Globus pallidus (tissue), 1 donor: ENCODE measurements at regions not wholly inside any gene's neighbourhood (a gene's known extent, or its start where the extent isn't known, plus 50 kb on each side); places are given as distances from the start of the nearest gene placed in this dataset.

Source experiments
- DNase-seq: peaks from one replicate; pipeline ENCODE4 v3.0.0-alpha.2; 2015; ENCODE audit warnings: low spot score

DNA sequence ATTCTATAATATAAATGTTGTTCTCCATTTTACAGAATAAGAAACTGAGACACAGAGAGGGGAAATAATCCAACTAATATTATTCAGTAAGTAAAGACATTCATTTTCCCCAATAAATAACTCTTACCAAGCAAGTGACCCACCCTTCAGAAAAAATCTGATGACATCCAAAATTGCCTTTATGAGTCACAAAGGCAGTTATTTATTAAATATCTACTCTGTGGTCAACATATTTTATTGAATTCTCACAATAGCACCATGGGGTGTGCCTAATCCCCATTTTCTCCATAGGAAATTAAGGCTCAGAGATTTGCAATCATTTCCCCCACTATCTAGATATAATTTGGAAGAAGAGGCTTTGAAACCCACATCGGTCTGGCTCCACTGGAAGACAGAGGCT, 161.5 kb upstream of the ISX start:
- DNase-seq: no peak

DNA sequence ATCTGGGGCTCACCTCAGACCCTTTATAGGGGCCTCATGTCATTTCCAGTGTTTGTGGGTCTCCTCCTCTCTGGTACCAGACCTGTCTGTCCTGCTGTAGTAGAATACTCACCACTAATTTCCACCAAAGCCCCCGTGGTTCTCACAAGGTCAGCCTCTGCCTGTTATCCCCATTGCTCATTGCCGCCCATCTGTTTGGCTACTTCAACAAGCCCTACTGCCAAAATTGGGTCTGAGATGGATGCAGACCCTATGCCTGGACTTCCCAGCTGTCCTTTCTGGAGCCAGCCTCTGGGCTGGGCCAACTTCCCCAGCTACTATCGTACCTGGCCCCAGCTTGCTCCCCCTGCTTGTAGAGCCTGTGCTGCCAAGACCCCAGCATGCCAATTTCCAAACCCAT, 152.1 kb upstream of the ISX start:
- DNase-seq: no peak

DNA sequence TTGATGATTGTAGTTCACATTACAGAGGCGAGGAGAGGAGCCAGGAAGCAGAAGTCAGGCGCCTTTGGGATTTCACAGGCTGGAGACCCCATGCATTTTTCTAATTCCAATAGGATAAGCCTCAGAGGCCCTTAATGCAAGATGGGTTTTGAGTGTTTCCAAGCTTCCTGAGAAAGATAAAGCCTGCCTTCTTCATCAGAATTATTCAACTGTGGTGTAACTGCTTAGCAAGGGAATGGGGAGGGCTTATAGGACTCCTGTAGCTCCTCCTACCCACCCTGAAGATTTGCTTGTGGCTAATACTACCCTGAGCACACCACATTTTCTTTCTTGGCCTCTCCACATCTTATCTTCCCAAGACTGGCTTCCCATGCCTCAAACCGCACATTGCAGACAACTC, 151.1 kb upstream of the ISX start:
- no peak for DNase-seq

DNA sequence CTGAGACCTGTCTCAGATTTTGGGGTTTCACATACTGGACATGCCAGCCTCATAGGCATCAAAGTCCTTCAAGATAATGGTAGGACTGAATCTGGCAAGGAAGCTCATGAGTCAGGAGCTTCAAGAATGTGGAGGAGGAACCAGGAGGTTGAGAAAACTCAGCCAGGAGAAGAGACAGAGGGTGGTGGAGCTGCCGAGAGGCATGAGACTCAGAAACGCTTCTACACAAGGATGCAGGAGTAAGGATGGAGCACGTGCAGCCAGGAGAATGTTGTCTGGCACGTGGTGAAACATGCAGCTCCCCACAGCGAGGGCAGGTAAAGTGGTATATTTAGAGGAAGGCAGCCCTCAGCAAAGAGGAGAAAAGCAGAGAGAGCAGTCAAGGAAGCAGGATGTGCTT, 148.7 kb upstream of the ISX start:
- DNase-seq: no peak

DNA sequence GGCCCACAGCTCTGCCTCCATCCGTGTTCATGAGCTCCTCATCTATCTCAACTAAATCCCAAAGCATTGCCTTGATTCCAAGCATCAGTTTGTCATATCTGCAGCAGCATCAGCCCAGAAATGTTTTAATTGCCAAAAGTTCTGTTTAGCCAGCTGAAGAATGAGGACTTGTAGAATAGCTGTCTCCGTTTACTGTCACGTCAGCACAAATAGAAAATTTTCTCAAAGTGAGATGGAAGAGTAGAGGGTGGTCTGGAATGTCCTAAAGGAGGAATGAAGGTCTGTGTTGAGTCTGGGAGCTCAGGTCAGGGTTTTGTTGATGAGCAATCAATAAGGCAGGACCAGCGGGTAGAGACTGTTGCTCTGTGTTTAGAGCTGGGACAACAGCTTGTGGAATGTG, 134.9 kb upstream of the ISX start:
- DNase-seq: no peak

DNA sequence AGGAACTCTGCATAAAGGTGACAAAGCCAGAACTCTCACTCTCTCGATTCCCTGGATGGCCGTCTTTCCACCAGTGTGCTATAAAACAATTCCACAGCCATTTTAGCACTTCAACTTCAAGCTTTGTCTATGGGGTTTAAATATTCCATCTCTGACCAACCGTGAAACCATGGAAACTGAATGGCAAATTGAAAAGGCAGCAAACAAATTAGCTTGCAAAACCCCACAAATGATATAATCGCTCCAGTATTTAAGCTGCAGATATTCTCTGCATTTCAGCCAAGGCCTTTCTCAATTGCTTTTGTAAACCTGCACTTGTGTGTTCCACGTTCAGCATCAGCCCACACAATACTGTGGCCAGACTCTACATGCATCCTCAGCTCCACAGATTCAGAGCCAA, 131.7 kb upstream of the ISX start:
- DNase-seq: no peak

DNA sequence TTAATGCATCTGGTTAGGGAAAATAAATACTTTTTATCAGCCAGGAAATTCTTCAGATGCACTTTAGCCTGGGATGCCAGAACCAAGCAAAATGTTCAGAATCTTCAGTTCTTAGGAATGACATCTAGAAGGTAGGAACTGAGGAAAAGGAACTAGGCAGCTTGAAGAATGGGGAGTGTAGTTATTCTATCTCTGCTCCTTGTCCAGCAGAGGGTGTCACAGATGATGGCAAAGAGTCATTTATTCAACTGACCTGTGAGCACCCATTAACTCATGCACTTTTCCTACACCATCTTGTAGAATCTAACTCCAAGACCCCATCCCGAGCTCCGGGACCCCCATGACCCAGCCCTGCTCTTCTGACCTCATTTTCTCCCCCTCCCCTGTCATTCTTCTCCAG, 122.1 kb upstream of the ISX start:
- no peak for DNase-seq

DNA sequence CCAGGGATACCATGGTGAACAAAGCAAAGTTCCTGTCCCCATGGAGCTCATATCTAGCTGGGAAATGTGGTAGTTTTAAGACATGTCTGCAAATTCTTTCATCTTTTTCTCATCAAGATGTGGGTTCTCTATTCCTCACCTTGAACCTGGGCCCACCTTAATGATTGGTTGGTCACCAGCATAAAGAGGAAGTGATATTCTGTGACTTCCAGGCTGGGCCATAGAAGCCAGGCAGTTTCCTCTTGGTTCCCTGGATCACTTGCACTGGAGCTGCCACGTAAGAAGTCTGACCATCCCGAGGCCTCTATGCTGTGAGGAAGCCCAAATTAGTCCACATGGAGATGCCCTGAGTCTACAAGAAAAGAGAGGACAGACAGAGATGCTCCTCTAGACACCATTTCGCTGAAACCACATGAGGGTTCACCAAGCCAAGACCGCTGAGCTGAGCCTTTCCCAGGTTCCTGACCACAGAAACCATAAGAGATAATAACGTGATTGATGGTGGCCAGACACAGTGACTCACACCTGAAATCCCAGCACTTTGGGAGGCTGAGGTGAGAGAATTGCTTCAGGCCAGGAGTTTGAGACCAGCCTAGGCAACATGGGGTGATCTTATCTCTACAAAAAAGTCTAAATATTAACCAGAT, 119.5 kb upstream of the ISX start:
- no peak for DNase-seq

DNA sequence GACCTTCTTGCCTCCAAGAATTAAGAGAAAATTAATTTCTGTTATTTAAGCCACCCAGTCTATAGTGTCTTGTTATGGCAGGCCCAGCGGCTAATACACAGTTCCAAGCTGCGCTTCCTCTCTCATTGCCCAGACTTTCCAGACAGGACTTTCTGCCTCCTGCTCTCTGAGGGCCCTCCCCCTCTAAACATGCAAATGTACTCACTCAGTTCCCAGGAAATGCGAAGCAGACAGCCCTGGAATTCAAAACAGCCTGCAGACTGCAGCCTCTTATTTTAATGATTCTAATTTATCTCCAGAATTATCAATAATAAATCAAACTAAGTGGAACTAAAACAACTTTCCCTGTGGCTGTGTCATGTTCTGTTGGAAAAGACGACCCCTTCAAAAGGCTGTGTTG, 115.5 kb upstream of the ISX start:
- DNase-seq: no peak

DNA sequence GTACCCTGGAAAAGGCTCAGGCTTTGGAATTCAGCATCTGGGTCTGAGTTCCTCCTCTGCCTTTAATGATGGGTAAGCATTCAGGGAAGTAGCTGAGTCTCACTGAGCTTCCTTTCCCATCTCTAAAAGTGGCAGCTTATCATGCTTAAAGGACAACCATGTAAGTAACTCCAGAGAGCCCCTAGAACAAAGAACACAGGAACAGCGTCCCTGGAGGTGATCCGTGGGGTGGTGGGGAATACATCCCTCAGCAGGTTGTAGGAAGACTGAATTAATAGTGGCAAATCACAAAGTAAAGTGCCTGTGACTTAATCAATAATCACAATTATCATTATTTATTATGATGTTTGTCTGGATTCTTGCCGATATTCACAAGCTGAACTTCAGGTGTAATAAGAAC, 114.7 kb upstream of the ISX start:
- DNase-seq: no peak

DNA sequence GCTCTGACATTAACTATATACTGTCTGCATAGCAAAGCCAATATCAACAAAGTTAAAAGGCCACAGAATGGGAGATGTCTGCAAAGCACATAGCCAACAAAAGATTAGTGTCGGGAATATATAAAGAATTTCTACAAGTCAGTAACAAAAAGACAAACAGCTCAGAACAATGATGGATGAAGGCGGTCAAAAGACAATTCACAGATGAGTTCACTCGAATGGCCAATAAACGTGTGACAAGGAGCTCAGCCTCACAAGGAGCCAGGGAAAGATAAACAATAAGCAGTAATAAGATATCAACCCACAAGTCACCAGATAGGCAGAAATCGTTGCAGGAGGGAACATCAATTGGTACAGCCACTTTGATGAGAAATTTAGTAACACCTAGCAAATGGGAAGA, 106.0 kb upstream of the ISX start:
- no peak for DNase-seq

DNA sequence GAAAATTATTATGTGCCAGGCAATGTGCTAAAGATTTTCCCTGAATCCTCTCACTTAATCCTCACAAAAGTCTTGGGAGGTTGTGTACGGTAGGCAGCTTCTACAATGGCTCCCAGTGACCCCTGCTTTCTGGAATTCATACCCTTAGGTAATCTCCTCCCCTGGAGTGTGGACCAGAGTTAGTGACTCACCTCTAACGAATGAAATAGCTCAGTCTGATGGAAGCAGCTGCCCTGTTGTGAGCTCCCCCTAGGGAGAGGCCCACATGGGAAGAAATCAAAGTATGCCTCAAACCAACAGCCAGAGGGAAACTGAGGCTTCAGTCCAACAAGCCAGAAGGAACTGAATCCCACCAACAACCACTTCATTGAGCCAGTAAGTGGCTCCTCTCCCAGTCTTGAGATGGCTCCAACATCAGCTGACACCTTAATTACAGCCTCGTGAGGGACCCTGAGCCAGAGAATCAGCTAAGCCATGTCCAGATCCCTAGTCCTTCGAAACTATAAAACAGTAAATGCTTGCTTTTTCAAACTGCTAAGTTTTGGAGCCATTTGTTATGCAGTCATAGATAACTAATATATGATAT, 98.9 kb upstream of the ISX start:
- DNase-seq: no peak

DNA sequence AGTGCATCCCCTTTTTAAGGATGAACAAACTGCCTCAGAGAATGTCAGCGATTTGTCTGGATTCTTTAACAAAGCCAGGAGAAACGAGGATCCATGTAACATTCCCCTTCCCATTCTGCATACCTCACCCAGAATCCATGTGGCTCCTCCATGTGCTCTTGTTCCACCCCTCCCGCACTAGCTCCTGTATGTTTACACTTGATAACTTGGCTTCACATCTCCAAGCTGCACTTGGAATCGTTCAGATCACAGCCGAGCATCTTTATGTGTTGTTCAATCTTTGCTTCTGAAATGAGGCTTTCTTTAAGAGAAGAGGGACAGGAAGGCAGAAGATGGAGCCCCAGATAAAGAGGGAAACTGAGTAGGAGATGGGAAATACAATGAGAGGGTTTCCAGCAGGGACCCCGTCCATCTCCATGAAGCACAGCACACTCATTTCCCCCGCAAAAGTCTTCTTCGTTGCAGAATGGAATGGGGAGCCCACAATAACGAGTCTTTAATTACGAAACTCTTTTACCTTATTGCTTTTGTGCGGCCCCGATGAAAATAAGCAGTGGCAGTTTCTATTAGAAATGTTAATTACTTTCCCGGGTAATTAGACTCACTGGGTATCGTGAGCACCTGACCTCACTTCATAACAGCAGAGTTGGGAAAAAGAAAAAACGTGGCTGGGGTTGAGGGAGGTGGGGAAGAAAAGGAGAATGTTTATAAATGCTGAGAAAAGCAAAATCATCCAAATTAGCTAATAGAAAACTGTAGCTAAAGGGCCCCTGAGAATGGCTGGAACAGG, 96.8 kb upstream of the ISX start:
- DNase-seq: no peak

DNA sequence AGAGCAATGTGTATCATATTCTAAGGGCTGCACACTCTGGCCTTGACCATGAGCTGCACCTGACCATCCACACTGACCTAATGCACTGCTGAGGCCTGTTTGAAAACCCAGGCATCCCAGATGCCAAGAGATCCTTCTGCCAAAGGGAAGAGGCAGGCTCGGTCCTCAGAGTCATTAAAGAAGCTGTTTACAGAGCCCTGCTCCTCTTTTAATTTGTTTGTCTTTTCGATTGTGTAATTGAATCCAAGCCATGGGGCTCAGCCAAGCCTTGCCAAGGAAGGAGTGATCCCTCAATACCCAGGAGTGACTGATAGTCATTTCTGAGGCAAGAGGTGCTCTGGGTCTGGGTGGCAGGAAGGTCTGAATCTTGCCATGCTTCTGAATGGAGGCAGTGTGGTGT, 94.5 kb upstream of the ISX start:
- no peak for DNase-seq

DNA sequence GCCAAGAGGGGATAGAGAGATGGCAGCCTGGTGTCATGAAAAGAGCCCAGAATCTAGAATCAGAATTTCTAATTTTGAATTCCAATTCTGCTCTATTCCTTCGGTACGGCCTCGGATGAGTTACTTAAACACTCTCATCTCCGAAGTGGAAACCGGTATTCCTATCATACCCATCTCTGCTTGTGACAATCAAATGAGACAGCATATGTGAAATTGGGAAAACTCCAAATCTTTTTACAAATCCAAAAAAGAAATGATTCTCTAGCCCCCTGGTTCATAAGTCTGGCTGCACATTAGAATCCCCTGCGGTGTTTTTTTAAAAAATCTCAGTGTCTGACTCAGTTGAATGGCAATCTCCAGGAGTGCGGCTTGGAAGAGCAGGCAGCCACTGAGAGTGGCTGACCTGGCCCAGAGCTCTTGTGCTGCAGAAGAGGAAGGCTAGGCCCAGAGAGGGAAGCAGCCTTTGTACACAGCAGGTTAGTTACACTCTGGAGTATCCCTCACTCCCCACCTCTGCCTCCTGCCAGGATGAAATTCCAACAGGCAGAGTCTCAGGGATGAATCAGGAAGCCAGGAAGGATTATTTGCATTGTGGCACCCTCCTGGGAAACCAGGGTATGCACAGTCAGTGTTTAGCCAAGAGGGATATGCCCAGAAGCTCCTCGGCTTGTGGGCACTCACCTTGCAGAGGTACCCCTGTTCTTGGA, 93.6 kb upstream of the ISX start:
- no peak for DNase-seq

DNA sequence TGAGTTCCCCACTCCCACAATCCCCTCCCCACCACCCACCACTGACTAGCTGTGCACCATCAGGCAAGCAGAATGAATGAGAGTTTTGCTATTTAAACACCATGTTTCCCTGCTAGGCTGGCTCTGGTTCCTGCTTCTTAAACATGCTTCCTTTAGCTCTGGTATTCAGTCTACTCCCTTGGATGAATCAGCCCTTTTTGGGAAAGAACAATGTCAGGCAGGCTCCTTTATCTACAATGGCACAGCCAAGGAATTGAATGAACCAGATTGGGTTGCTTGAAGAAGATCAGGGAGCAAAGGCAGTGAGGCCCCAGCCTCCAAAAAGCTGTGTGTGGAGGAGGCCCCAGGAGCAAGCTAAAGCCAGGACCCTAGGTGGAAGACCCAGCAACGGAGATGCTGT, 92.9 kb upstream of the ISX start:
- no peak for DNase-seq

DNA sequence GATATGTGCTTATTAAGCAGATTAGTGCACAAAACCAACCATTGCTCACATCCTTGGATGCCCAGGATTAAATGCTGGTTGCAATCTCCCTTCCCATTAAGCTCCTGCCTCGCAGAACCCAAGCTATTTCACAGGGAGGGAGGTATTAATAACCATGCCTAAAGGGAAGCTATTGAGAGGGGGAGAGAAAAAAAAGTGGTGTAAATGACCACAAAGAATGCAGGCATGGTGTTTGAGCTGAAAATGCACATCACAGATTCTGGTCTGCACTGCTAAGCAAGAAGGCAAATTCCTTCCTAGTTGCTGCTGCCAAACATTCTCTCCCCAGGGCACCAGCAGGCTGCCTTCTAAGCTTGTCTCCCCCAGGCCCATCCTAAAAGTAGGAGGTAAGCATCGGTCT, 92.0 kb upstream of the ISX start:
- DNase-seq: no peak

DNA sequence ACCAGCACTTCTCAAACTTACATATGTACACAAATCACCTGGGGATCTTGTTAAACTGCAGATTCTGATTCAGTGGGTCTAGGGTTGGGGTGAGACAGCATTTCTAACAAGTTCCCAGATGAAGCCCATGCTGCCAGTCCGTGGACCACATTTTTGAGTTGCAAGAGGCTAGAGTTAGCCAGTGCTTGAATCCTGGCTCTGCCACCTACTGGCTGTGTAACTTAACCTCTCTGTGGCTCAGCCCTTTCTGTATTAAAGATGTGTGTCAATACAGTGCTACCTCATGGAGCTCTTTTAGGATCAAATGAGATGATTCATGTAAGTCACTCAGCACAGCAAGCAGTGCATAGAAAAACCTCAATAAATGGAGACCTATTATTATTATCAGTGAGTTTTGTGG, 90.2 kb upstream of the ISX start:
- DNase-seq: no peak

DNA sequence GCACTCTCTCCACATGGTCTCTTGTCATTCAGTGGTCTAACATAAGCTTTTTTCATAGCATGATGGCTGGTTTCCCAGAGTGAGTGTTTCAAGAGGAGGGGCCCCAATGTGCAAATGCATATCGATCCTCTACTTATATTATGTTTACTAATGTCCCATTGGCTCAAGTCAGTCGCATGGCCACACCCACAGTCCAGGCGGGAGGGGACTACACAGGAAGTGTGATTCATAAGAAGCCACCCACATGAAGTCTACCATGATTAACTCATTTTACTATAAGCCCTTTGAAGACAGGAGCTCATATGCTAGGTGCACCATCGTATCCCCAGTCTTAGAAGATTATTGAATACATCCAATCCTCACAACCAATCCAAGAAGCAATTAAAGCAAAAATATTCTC, 89.5 kb upstream of the ISX start:
- DNase-seq: no peak

DNA sequence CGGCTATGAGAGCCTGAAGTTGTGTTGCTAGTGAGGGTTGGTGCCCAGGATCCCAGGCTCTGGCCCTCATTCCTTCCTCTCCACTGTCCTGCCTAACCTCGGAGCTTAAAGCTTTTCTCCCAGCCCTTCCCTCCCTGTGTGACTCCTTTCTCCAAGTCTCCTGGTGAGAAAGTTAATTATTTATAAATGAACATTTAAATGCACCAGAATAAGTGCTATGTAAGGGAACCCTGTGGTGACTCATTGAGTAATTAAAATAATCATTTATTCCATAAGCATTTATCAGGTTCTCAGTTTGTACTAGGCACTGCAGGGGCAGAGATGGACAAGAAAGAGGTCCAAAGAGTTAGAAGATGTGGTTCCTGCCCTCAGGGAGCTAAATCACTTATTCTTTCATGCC, 89.1 kb upstream of the ISX start:
- DNase-seq: no peak

DNA sequence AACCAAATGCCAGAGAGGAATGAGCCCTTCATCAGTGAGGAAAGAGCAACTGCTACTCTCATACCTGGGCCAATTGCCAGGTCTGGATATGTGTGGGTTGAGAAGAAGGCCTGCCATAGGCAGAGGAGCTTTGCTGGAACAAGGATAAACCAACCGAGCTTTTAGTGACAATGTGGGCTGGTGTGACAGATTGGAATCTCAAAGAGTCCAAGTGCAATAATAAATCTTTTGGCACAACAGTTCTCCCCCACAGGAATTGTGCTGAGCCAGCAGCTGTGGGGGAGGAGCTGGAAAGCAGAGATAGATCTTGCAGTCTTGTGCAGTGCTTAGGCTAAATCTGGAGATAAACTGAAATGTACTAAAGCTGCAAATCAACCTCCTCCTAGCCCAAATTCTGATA, 79.4 kb upstream of the ISX start:
- no peak for DNase-seq

DNA sequence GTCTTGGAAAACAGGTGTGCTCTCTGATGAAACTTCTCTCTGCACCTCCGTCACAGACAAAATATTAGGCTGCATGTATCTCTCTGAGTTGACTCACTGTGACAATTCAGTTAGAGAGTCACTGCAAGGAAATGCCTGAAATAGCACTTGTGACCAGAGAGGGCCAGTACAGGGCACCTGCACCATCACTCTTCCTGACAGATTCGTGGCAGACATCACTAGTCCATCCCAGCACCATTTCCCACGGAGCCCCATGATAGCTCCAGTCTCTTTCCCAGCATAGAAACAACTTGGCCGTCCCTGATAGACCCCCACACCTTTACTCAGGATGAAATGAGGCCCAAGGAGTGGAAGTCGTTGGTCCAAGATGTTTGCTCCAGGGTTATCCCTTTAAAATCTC, 73.3 kb upstream of the ISX start:
- no peak for DNase-seq

DNA sequence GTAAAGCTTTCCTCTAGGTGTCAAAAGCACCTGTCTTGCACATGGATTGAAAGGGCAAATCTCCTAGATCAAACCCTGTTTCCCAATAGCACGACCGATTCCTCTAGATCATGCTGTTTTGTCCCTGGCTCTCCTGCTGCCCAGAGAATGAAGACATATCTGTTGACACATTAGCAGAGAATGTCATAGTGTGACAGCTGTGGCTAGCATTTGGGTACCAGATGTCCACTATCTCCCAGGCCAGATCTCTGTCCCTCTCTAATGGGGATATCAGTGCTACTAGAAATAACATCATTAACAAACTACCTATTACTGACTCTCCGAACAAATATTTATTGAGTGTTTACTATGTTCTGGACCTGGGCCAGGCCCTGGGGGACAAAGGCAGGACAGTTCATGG, 72.4 kb upstream of the ISX start:
- no peak for DNase-seq
